SK-N-SH treated with all-trans-retinoic acid at 6 μM for 48 hours (cell line): ENCODE measurements at regions not wholly inside any gene's neighbourhood (a gene's known extent, or its start where the extent isn't known, plus 50 kb on each side); places are given as distances from the start of the nearest gene placed in this dataset.

Experiments used
- ATAC-seq: fragments of 200-7000 bp; cut with Tn5 transposase; 3 replicates; pipeline ENCODE4 v1.9.1; 2020; ENCODE audit warnings: mild to moderate bottlenecking, moderate library complexity
- ARNTL ChIP-seq: fragments of 450-650 bp; formaldehyde crosslinking; IDR thresholded peaks from 2 replicates; pipeline ENCODE4 v1.5.0; 2020; ENCODE audit warnings: low read depth, mild to moderate bottlenecking, moderate library complexity, borderline replicate concordance
- CSDC2 ChIP-seq: fragments of 250-450 bp; sonication (Bioruptor Pico); IDR thresholded peaks from 2 replicates; pipeline ENCODE4 v1.5.0; 2020; ENCODE audit warnings: mild to moderate bottlenecking, moderate library complexity
- CSRNP3 ChIP-seq: fragments of 250-450 bp; sonication (Bioruptor Pico); IDR thresholded peaks from 2 replicates; pipeline ENCODE4 v1.5.1; 2021; ENCODE audit warnings: mild to moderate bottlenecking, moderate library complexity
- ISL1 ChIP-seq: fragments of 250-450 bp; sonication (Bioruptor Pico); IDR thresholded peaks from 2 replicates; pipeline ENCODE4 v2.1.2; 2022; ENCODE audit warnings: mild to moderate bottlenecking, moderate library complexity
- OSR1 ChIP-seq: fragments of 250-450 bp; sonication (Bioruptor Pico); IDR thresholded peaks from 2 replicates; pipeline ENCODE4 v1.8.0; 2022; ENCODE audit warnings: moderate library complexity, mild to moderate bottlenecking, inconsistent platforms
- PATZ1 ChIP-seq: fragments of 250-450 bp; sonication (Bioruptor Pico); IDR thresholded peaks from 2 replicates; pipeline ENCODE4 v1.8.0; 2020; ENCODE audit warnings: mild to moderate bottlenecking, moderate library complexity, borderline replicate concordance
- PPARA ChIP-seq: fragments of 250-450 bp; sonication (Bioruptor Pico); IDR thresholded peaks from 2 replicates; pipeline ENCODE4 v1.5.0; 2020; ENCODE audit warnings: mild to moderate bottlenecking, borderline replicate concordance
- RARB ChIP-seq: fragments of 250-450 bp; sonication (Bioruptor Pico); IDR thresholded peaks from 2 replicates; pipeline ENCODE4 v1.8.0; 2021; ENCODE audit warnings: mild to moderate bottlenecking, moderate library complexity
- SNAI2 ChIP-seq: fragments of 250-450 bp; sonication (Bioruptor Pico); IDR thresholded peaks from 2 replicates; pipeline ENCODE4 v1.5.0; 2020; ENCODE audit warnings: mild to moderate bottlenecking, moderate library complexity
- TCF4 ChIP-seq: fragments of 250-450 bp; sonication (Bioruptor Pico); IDR thresholded peaks from 2 replicates; pipeline ENCODE4 v1.8.0; 2021; ENCODE audit warnings: mild to moderate bottlenecking, moderate library complexity, borderline replicate concordance
- TOX ChIP-seq: fragments of 250-450 bp; sonication (Bioruptor Pico); IDR thresholded peaks from 2 replicates; pipeline ENCODE4 v1.8.0; 2021; ENCODE audit warnings: mild to moderate bottlenecking, moderate library complexity, borderline replicate concordance
- ZC3H10 ChIP-seq: fragments of 250-450 bp; sonication (Bioruptor Pico); IDR thresholded peaks from 2 replicates; pipeline ENCODE4 v1.5.1; 2021; ENCODE audit warnings: mild to moderate bottlenecking, moderate library complexity
- ZFP3 ChIP-seq: fragments of 250-450 bp; sonication (Bioruptor Pico); IDR thresholded peaks from 2 replicates; pipeline ENCODE4 v1.5.0; 2020; ENCODE audit warnings: mild to moderate bottlenecking, moderate library complexity
- ZFP30 ChIP-seq: fragments of 450-650 bp; formaldehyde crosslinking; IDR thresholded peaks from 2 replicates; pipeline ENCODE4 v1.5.0; 2022; ENCODE audit warnings: mild to moderate bottlenecking, moderate library complexity
- ZNF565 ChIP-seq: fragments of 450-650 bp; formaldehyde crosslinking; conservative IDR thresholded peaks from 2 replicates; pipeline ENCODE4 v1.5.0; 2020; ENCODE audit warnings: low read depth, mild to moderate bottlenecking, moderate library complexity
- ZNF70 ChIP-seq: fragments of 450-650 bp; formaldehyde crosslinking; IDR thresholded peaks from 2 replicates; pipeline ENCODE4 v1.5.0; 2020; ENCODE audit warnings: mild to moderate bottlenecking, moderate library complexity
- ZNF8 ChIP-seq: fragments of 450-650 bp; formaldehyde crosslinking; IDR thresholded peaks from 2 replicates; pipeline ENCODE4 v1.5.0; 2020; ENCODE audit warnings: mild to moderate bottlenecking, moderate library complexity
- TF ChIP-seq, protein P1 (sequence below): fragments of 250-450 bp; sonication (Bioruptor Pico); IDR thresholded peaks from 2 replicates; pipeline ENCODE4 v1.5.0; 2020; ENCODE audit warnings: mild to moderate bottlenecking, moderate library complexity
- TF ChIP-seq, protein P2 (sequence below): fragments of 250-450 bp; sonication (Bioruptor Pico); IDR thresholded peaks from 2 replicates; pipeline ENCODE4 v1.8.0; 2021; ENCODE audit warnings: low read depth, mild to moderate bottlenecking, moderate library complexity, borderline replicate concordance
- TF ChIP-seq, protein P3 (sequence below): fragments of 250-450 bp; sonication (Bioruptor Pico); IDR thresholded peaks from 2 replicates; pipeline ENCODE4 v1.5.1; 2020; ENCODE audit warnings: low read depth, mild to moderate bottlenecking, moderate library complexity

DNA sequence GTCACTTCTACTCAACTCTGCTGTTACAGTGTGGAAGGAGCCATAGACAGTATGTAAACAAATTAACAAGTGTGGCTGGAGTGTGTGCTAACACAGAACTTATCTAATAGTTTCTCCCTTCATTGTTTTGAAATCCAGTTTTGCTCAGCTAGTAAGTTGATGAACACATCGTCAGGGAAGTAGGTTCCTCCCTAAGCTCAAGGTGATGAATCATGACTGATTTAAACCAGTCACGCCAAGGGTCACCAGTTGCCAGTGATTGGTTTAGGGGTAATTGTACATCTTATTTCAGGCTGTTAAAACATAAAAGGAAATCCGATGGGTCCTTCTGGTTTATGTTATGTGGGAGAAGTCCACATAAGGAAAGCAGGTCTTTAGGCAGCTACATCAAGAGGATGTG is 97.0 kb upstream of the CHODL start:
- TF ChIP-seq, protein P1, sequence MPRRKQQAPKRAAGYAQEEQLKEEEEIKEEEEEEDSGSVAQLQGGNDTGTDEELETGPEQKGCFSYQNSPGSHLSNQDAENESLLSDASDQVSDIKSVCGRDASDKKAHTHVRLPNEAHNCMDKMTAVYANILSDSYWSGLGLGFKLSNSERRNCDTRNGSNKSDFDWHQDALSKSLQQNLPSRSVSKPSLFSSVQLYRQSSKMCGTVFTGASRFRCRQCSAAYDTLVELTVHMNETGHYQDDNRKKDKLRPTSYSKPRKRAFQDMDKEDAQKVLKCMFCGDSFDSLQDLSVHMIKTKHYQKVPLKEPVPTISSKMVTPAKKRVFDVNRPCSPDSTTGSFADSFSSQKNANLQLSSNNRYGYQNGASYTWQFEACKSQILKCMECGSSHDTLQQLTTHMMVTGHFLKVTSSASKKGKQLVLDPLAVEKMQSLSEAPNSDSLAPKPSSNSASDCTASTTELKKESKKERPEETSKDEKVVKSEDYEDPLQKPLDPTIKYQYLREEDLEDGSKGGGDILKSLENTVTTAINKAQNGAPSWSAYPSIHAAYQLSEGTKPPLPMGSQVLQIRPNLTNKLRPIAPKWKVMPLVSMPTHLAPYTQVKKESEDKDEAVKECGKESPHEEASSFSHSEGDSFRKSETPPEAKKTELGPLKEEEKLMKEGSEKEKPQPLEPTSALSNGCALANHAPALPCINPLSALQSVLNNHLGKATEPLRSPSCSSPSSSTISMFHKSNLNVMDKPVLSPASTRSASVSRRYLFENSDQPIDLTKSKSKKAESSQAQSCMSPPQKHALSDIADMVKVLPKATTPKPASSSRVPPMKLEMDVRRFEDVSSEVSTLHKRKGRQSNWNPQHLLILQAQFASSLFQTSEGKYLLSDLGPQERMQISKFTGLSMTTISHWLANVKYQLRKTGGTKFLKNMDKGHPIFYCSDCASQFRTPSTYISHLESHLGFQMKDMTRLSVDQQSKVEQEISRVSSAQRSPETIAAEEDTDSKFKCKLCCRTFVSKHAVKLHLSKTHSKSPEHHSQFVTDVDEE = no peak
- no peak for TF ChIP-seq ZC3H10 (CRISPR knock-in tag)
- TF ChIP-seq ARNTL (CRISPR knock-in tag) = no peak
- TF ChIP-seq CSRNP3 (CRISPR knock-in tag) = no peak
- no peak for TF ChIP-seq ISL1 (CRISPR knock-in tag)
- no peak for TF ChIP-seq PPARA (CRISPR knock-in tag)
- TF ChIP-seq PATZ1 (CRISPR knock-in tag) = no peak
- TF ChIP-seq RARB (CRISPR knock-in tag) = no peak
- TF ChIP-seq OSR1 (CRISPR knock-in tag) = no peak
- no peak for TF ChIP-seq ZNF70 (CRISPR knock-in tag)
- TF ChIP-seq ZFP3 (CRISPR knock-in tag) = no peak
- no peak for TF ChIP-seq TOX (CRISPR knock-in tag)
- no peak for TF ChIP-seq TCF4 (CRISPR knock-in tag)
- TF ChIP-seq CSDC2 (CRISPR knock-in tag) = no peak
- TF ChIP-seq, protein P2, sequence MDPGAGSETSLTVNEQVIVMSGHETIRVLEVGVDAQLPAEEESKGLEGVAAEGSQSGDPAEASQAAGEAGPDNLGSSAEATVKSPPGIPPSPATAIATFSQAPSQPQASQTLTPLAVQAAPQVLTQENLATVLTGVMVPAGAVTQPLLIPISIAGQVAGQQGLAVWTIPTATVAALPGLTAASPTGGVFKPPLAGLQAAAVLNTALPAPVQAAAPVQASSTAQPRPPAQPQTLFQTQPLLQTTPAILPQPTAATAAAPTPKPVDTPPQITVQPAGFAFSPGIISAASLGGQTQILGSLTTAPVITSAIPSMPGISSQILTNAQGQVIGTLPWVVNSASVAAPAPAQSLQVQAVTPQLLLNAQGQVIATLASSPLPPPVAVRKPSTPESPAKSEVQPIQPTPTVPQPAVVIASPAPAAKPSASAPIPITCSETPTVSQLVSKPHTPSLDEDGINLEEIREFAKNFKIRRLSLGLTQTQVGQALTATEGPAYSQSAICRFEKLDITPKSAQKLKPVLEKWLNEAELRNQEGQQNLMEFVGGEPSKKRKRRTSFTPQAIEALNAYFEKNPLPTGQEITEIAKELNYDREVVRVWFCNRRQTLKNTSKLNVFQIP (CRISPR knock-in tag) = no peak
- TF ChIP-seq ZNF8 (CRISPR knock-in tag) = no peak
- TF ChIP-seq ZFP30 = no peak
- TF ChIP-seq, protein P3, sequence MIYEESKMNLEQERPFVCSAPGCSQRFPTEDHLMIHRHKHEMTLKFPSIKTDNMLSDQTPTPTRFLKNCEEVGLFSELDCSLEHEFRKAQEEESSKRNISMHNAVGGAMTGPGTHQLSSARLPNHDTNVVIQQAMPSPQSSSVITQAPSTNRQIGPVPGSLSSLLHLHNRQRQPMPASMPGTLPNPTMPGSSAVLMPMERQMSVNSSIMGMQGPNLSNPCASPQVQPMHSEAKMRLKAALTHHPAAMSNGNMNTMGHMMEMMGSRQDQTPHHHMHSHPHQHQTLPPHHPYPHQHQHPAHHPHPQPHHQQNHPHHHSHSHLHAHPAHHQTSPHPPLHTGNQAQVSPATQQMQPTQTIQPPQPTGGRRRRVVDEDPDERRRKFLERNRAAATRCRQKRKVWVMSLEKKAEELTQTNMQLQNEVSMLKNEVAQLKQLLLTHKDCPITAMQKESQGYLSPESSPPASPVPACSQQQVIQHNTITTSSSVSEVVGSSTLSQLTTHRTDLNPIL (CRISPR knock-in tag) = no peak

GRCh38 chr21:18146820-18147219 is 97.8 kb upstream of the CHODL start:
- TF ChIP-seq, protein P2 (CRISPR knock-in tag) = no peak
- no peak for TF ChIP-seq ZFP30
- TF ChIP-seq CSRNP3 (CRISPR knock-in tag) = no peak
- no peak for TF ChIP-seq TCF4 (CRISPR knock-in tag)
- no peak for TF ChIP-seq PPARA (CRISPR knock-in tag)
- TF ChIP-seq OSR1 (CRISPR knock-in tag) = no peak
- no peak for TF ChIP-seq ZFP3 (CRISPR knock-in tag)
- TF ChIP-seq SNAI2 (CRISPR knock-in tag) = no peak
- no peak for TF ChIP-seq ARNTL (CRISPR knock-in tag)
- no peak for TF ChIP-seq ZNF565 (CRISPR knock-in tag)
- no peak for ATAC-seq

More for the DNA sequence above, 97.0 kb upstream of the CHODL start:
- no peak for ATAC-seq
